K562 (cell line): ENCODE measurements at regions not wholly inside any gene's neighbourhood (a gene's known extent, or its start where the extent isn't known, plus 50 kb on each side); places are given as distances from the start of the nearest gene placed in this dataset.

Source experiments
- ATAC-seq: fragments of 200-7000 bp; cut with Tn5 transposase; 3 replicates; pipeline ENCODE4 v1.9.1; 2020; ENCODE audit warnings: moderate library complexity
- BruUV-seq: library from RNA; stranded (reverse); fragments of 400-500 nt; replicated peaks from 2 replicates; lab custom pipeline; 2021; lab: Mats Ljungman, UMichigan
- CTCF ChIA-PET: fragments of 300-600 bp; formaldehyde crosslinking; extraction: SDS; loops from one replicate; lab custom pipeline; 2021; ENCODE audit warnings: low intra/inter-chr PET ratio; lab: Yijun Ruan, JAX
- POLR2A ChIA-PET: fragments of 300-600, 350-650 bp; sonication (Branson Sonifier 250); formaldehyde crosslinking; extraction: SDS; loops from one replicate; lab custom pipeline; 2021; ENCODE audit warnings: antibody characterized with exemption, inconsistent platforms; lab: Yijun Ruan, JAX
- DNase-seq, 4 experiments: peaks; one replicate each; pipeline versions ENCODE4 v3.0.0 to v3.0.0-alpha.2; 2011 to 2018; ENCODE audit warnings: low spot score in 3 of 4, mixed read lengths in 3 of 4; ENCODE audit errors: extremely low read depth in 1 of 4
- FAIRE-seq: peaks from 2 replicates; lab custom pipeline; 2011; peaks lifted over from hg19 to GRCh38; lab: Jason Lieb, UNC
- H2AFZ ChIP-seq: 2 replicates; pipeline ENCODE4 v1.6.0; 2011; ENCODE audit warnings: low read depth, low read length, control low read depth, inconsistent platforms
- H3K27ac ChIP-seq: fragments of 200-600 bp; 3 replicates; pipeline ENCODE4 v1.8.0; 2011; ENCODE audit warnings: low read depth, mild to moderate bottlenecking, control low read depth, inconsistent platforms, low read length, moderate library complexity, mixed read lengths; ENCODE audit errors: extremely low read depth
- H3K27me3 ChIP-seq, 2 experiments: fragments of 300-600 bp in 1 of 2; 2 replicates in 1 of 2; 3 replicates in 1 of 2; pipeline versions ENCODE4 v1.6.0 to v1.8.0; 2011; ENCODE audit warnings: inconsistent platforms in 2 of 2, low read length in 2 of 2, mild to moderate bottlenecking in 1 of 2, mixed read lengths in 1 of 2, moderate library complexity in 1 of 2; ENCODE audit not compliant: control insufficient read depth in 2 of 2, insufficient read depth in 2 of 2
- H3K36me3 ChIP-seq: fragments of 300-600 bp; 3 replicates; pipeline ENCODE4 v1.8.0; 2011; ENCODE audit warnings: mild to moderate bottlenecking, low read length, inconsistent platforms; ENCODE audit not compliant: control insufficient read depth, insufficient read depth
- H3K4me1 ChIP-seq, 2 experiments: fragments of 200-600 bp in 1 of 2; replicated peaks in 1 of 2; 2 replicates in 1 of 2; 3 replicates in 1 of 2; pipeline versions ENCODE4 v1.5.1 to v1.8.0; 2011; ENCODE audit warnings: inconsistent platforms in 2 of 2, low read length in 2 of 2, mild to moderate bottlenecking in 1 of 2, mixed read lengths in 1 of 2, moderate library complexity in 1 of 2; ENCODE audit not compliant: control insufficient read depth in 2 of 2, insufficient read depth in 2 of 2
- H3K4me2 ChIP-seq: 2 replicates; pipeline ENCODE4 v1.6.1; 2011; ENCODE audit warnings: low read length, control low read depth, inconsistent platforms, mixed read lengths; ENCODE audit not compliant: insufficient read depth
- H3K4me3 ChIP-seq: fragments of 200-600 bp; sonication (generic), shearing (Covaris generic); 2 replicates; pipeline ENCODE4 v1.5.1; 2016; ENCODE audit warnings: control low read depth, inconsistent platforms
- H3K79me2 ChIP-seq: fragments of 200-600 bp; 3 replicates; pipeline ENCODE4 v1.8.0; 2011; ENCODE audit warnings: low read length, inconsistent platforms; ENCODE audit not compliant: control insufficient read depth, insufficient read depth
- H3K9ac ChIP-seq, 2 experiments: 2 replicates each; pipeline versions ENCODE4 v1.6.0 to v1.6.1; 2011; ENCODE audit warnings: low read depth in 2 of 2, low read length in 2 of 2, control low read depth in 1 of 2, inconsistent platforms in 1 of 2, mild to moderate bottlenecking in 1 of 2, mixed read lengths in 1 of 2; ENCODE audit not compliant: insufficient read depth in 1 of 2
- H3K9me1 ChIP-seq: one replicate; pipeline ENCODE4 v1.6.0; 2011; ENCODE audit warnings: inconsistent platforms, mild to moderate bottlenecking, low read length, moderate library complexity; ENCODE audit not compliant: control insufficient read depth, insufficient read depth
- H3K9me3 ChIP-seq: replicated peaks from 2 replicates; pipeline ENCODE4 v1.5.1; 2011; ENCODE audit warnings: low read depth, low read length, inconsistent platforms; ENCODE audit not compliant: control insufficient read depth, insufficient read depth
- H4K20me1 ChIP-seq: replicated peaks from 2 replicates; pipeline ENCODE4 v1.6.1; 2011; ENCODE audit warnings: low read length, inconsistent platforms, mixed read lengths; ENCODE audit not compliant: control insufficient read depth, insufficient read depth
- BCOR ChIP-seq: fragments of 450-650 bp; IDR thresholded peaks from 2 replicates; pipeline ENCODE4 v1.6.1; 2016
- EP400 ChIP-seq: fragments of 450-650 bp; IDR thresholded peaks from 2 replicates; pipeline ENCODE4 v1.6.1; 2017; ENCODE audit warnings: antibody characterized with exemption, mild to moderate bottlenecking, moderate library complexity
- ETS2 ChIP-seq: IDR thresholded peaks from 2 replicates; pipeline ENCODE4 v1.6.1; 2016; ENCODE audit warnings: borderline replicate concordance, missing genetic modification characterization, mild to moderate bottlenecking, moderate library complexity, missing compliant biosample characterization; ENCODE audit not compliant: poor library complexity, severe bottlenecking
- FOXJ2 ChIP-seq: fragments of 200-800 bp; sonication (Bioruptor generic); IDR thresholded peaks from 2 replicates; pipeline ENCODE4 v1.6.1; 2016; ENCODE audit warnings: missing genetic modification characterization, missing compliant biosample characterization
- GABPA ChIP-seq: fragments of 200-800 bp; sonication (Bioruptor generic); conservative IDR thresholded peaks from 2 replicates; pipeline ENCODE4 v1.6.1; 2016; ENCODE audit warnings: low read depth, missing genetic modification characterization, missing compliant biosample characterization
- NCOA4 ChIP-seq: fragments of 450-650 bp; IDR thresholded peaks from 2 replicates; pipeline ENCODE4 v1.6.1; 2018; ENCODE audit warnings: mild to moderate bottlenecking; ENCODE audit not compliant: partially characterized antibody
- RAD21 ChIP-seq, 2 experiments: fragments of 250-450 bp in 1 of 2; fragments of 450-650 bp in 1 of 2; sonication (Bioruptor Pico) in 1 of 2; formaldehyde crosslinking in 1 of 2; IDR thresholded peaks in 1 of 2; conservative IDR thresholded peaks in 1 of 2; 2 replicates each; pipeline versions ENCODE4 v1.4.0 to v1.8.0; 2020 to 2022; ENCODE audit warnings: mild to moderate bottlenecking in 2 of 2, moderate library complexity in 1 of 2
- SMAD3 ChIP-seq: fragments of 450-650 bp; formaldehyde crosslinking; conservative IDR thresholded peaks from 2 replicates; pipeline ENCODE4 v1.4.0; 2020; ENCODE audit warnings: mild to moderate bottlenecking
- SMAD4 ChIP-seq: fragments of 250-450 bp; sonication (Bioruptor Pico); conservative IDR thresholded peaks from 2 replicates; pipeline ENCODE4 v1.8.0; 2021; ENCODE audit warnings: inconsistent platforms, mild to moderate bottlenecking, moderate library complexity
- SREBF2 ChIP-seq: sonication (generic); formaldehyde crosslinking; IDR thresholded peaks from 2 replicates; pipeline ENCODE4 v1.4.0; 2020; ENCODE audit warnings: mild to moderate bottlenecking, missing genetic modification reagents
- SRSF1 ChIP-seq: fragments of 200-400 bp; formaldehyde crosslinking; IDR thresholded peaks from 2 replicates; pipeline ENCODE4 v1.6.1; 2017; ENCODE audit warnings: mild to moderate bottlenecking, low read depth, low read length, moderate library complexity
- TEAD1 ChIP-seq, 2 experiments: fragments of 450-650 bp in 1 of 2; sonication (generic) in 1 of 2; formaldehyde crosslinking; IDR thresholded peaks; 2 replicates each; pipeline versions ENCODE4 v1.4.0 to v1.8.0; 2020 to 2022; ENCODE audit warnings: mild to moderate bottlenecking in 2 of 2, missing genetic modification reagents in 1 of 2
- ZNF311 ChIP-seq: fragments of 250-450 bp; sonication (Bioruptor Pico); IDR thresholded peaks from 2 replicates; pipeline ENCODE4 v1.4.0; 2020; ENCODE audit warnings: mild to moderate bottlenecking, moderate library complexity
- ZNF436 ChIP-seq: fragments of 250-450, 450-650 bp; sonication (Bioruptor Pico); formaldehyde crosslinking; IDR thresholded peaks from 2 replicates; pipeline ENCODE4 v1.7.0; 2020; ENCODE audit warnings: mild to moderate bottlenecking
- ZNF583 ChIP-seq: fragments of 250-450 bp; sonication (Bioruptor Pico); IDR thresholded peaks from 2 replicates; pipeline ENCODE4 v1.4.0; 2020
- ZNF668 ChIP-seq: fragments of 250-450 bp; sonication (Bioruptor Pico); IDR thresholded peaks from 2 replicates; pipeline ENCODE4 v1.8.0; 2022; ENCODE audit warnings: mild to moderate bottlenecking, inconsistent platforms
- ZNF766 ChIP-seq: fragments of 200-800 bp; sonication (Bioruptor generic); conservative IDR thresholded peaks from 2 replicates; pipeline ENCODE4 v1.6.1; 2016; ENCODE audit warnings: missing genetic modification characterization, missing compliant biosample characterization
- WGBS: fragments of 100-300 bp; shearing (Covaris generic); methylation state at CpG from one replicate; pipeline ENCODE4 v1.1.6; 2016; ENCODE audit warnings: low coverage, mixed read lengths; ENCODE audit not compliant: insufficient coverage; ENCODE audit errors: missing lambda C conversion rate; 5-methylcytosine and 5-hydroxymethylcytosine counted together
- in situ Hi-C: fragments of 300-500 bp; cut with MboI; formaldehyde crosslinking; loops from 4 replicates; pipeline ENCODE4 v1.15.0; 2018; ENCODE audit warnings: inconsistent platforms, mixed read lengths
- intact Hi-C: fragments of 100-400 bp; cut with micrococcal nuclease; formaldehyde crosslinking; loops from 2 replicates; pipeline ENCODE4 v1.14.2; 2022
- TF ChIP-seq, protein P1 (sequence below): fragments of 450-650 bp; IDR thresholded peaks from 2 replicates; pipeline ENCODE4 v1.6.1; 2018; ENCODE audit not compliant: partially characterized antibody
- TF ChIP-seq, protein P2 (sequence below): fragments of 450-650 bp; IDR thresholded peaks from 2 replicates; pipeline ENCODE4 v1.6.1; 2014; ENCODE audit warnings: low read depth, mild to moderate bottlenecking, moderate library complexity, borderline replicate concordance
- TF ChIP-seq, protein P3 (sequence below): sonication (generic); formaldehyde crosslinking; IDR thresholded peaks from 2 replicates; pipeline ENCODE4 v1.5.0; 2020; ENCODE audit warnings: missing genetic modification reagents

DNA sequence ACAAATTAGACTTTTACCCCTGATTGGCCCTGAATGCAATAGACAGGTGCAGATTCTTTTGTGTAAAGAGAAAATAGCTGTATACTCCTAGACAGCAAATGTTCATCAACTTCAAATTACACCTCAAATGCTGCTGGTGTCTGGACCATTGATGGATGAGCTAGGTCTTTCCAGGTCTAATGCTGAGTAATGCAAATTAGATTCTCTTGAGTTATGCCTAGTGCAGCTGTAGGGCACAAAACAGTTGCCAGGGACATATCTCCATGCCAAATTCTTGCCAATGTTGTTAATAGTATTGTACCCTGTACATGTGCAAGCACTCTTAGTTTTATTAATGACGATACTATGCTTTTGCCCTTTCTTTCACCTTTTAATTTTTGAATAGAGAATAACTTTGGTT lies 72.3 kb upstream of the CNTLN start:
- Histone ChIP-seq H3K4me1 (no peaks in the 10 kb centered on the region), H3K9me3 (no peaks in the 10 kb centered on the region), H2AFZ (no peak overlapping the region), H3K4me3 (no peak overlapping the region), H4K20me1 (no peaks in the 10 kb centered on the region), H3K79me2 (no peaks in the 10 kb centered on the region), H3K9ac (no peak overlapping the region), H3K4me2 (no peak overlapping the region), H3K36me3 (no peaks in the 10 kb centered on the region), H3K27me3 (no peaks in the 10 kb centered on the region), H3K27ac (no peak overlapping the region), H3K9me1 (no peaks in the 10 kb centered on the region)
- ATAC-seq (no peak), DNase-seq (no peak), FAIRE-seq (no peak)
- WGBS, result 0% methylated on average over 1 of the region's 1 CpG
- ChIA-PET CTCF (no interaction called here), POLR2A (no interaction called here)
- no TSS peak for BruUV-seq
- in situ Hi-C loops (no loop called here), intact Hi-C loops (no loop called here)
- TF ChIP-seq BCOR (no peak), NCOA4 (no peak), ZNF583 (CRISPR knock-in tag) (no peak), RAD21 (CRISPR knock-in tag; conservative IDR thresholded peaks at IDR 0.05 in 1 of 2, IDR thresholded peaks at IDR 0.05 in 1 of 2) (no peak), GABPA (tag) (no peak), ETS2 (tag) (no peak), ZNF311 (CRISPR knock-in tag) (no peak), ZNF766 (no peak), EP400 (no peak), SMAD4 (no peak), ZNF436 (CRISPR knock-in tag) (no peak), SMAD3 (CRISPR knock-in tag) (no peak), SRSF1 (no peak), ZNF668 (no peak), TEAD1 (CRISPR knock-in tag; IDR thresholded peaks at IDR 0.05) (no peak), FOXJ2 (no peak), SREBF2 (no peak)
- TF ChIP-seq, protein P1, sequence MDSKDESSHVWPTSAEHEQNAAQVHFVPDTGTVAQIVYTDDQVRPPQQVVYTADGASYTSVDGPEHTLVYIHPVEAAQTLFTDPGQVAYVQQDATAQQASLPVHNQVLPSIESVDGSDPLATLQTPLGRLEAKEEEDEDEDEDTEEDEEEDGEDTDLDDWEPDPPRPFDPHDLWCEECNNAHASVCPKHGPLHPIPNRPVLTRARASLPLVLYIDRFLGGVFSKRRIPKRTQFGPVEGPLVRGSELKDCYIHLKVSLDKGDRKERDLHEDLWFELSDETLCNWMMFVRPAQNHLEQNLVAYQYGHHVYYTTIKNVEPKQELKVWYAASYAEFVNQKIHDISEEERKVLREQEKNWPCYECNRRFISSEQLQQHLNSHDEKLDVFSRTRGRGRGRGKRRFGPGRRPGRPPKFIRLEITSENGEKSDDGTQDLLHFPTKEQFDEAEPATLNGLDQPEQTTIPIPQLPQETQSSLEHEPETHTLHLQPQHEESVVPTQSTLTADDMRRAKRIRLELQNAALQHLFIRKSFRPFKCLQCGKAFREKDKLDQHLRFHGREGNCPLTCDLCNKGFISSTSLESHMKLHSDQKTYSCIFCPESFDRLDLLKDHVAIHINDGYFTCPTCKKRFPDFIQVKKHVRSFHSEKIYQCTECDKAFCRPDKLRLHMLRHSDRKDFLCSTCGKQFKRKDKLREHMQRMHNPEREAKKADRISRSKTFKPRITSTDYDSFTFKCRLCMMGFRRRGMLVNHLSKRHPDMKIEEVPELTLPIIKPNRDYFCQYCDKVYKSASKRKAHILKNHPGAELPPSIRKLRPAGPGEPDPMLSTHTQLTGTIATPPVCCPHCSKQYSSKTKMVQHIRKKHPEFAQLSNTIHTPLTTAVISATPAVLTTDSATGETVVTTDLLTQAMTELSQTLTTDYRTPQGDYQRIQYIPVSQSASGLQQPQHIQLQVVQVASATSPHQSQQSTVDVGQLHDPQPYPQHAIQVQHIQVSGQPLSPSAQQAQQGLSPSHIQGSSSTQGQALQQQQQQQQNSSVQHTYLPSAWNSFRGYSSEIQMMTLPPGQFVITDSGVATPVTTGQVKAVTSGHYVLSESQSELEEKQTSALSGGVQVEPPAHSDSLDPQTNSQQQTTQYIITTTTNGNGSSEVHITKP, result no peak
- TF ChIP-seq, protein P2, sequence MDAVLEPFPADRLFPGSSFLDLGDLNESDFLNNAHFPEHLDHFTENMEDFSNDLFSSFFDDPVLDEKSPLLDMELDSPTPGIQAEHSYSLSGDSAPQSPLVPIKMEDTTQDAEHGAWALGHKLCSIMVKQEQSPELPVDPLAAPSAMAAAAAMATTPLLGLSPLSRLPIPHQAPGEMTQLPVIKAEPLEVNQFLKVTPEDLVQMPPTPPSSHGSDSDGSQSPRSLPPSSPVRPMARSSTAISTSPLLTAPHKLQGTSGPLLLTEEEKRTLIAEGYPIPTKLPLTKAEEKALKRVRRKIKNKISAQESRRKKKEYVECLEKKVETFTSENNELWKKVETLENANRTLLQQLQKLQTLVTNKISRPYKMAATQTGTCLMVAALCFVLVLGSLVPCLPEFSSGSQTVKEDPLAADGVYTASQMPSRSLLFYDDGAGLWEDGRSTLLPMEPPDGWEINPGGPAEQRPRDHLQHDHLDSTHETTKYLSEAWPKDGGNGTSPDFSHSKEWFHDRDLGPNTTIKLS, result no peak
- TF ChIP-seq, protein P3, sequence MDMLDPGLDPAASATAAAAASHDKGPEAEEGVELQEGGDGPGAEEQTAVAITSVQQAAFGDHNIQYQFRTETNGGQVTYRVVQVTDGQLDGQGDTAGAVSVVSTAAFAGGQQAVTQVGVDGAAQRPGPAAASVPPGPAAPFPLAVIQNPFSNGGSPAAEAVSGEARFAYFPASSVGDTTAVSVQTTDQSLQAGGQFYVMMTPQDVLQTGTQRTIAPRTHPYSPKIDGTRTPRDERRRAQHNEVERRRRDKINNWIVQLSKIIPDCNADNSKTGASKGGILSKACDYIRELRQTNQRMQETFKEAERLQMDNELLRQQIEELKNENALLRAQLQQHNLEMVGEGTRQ, result no peak
